HL-60 (cell line): ENCODE measurements at regions not wholly inside any gene's neighbourhood (a gene's known extent, or its start where the extent isn't known, plus 50 kb on each side); places are given as distances from the start of the nearest gene placed in this dataset.

Source experiments
- DNase-seq, 2 experiments: peaks; one replicate each; pipeline ENCODE4 v3.0.0-alpha.2; 2010 to 2020; ENCODE audit warnings: low read depth in 1 of 2, low spot score in 1 of 2
- H3K27ac ChIP-seq: fragments of 250-450 bp; sonication (Bioruptor Pico); replicated peaks from 2 replicates; pipeline ENCODE4 v1.5.1; 2020; ENCODE audit warnings: mild to moderate bottlenecking, moderate library complexity
- H3K27me3 ChIP-seq: fragments of 250-450 bp; sonication (Bioruptor Pico); 2 replicates; pipeline ENCODE4 v1.5.1; 2021; ENCODE audit warnings: mild to moderate bottlenecking, moderate library complexity; ENCODE audit not compliant: insufficient read depth, poor library complexity, severe bottlenecking
- H3K4me3 ChIP-seq: replicated peaks from 2 replicates; pipeline ENCODE4 v1.5.1; 2011; ENCODE audit warnings: mild to moderate bottlenecking, control low read depth, low read length; ENCODE audit not compliant: insufficient read depth
- CTCF ChIP-seq: IDR thresholded peaks from one replicate; pipeline ENCODE4 v1.5.1; 2011; ENCODE audit warnings: low read length, control low read depth, inconsistent platforms; ENCODE audit not compliant: insufficient read depth
- GABPA ChIP-seq: IDR thresholded peaks from 2 replicates; pipeline ENCODE4 v1.6.1; 2012; ENCODE audit warnings: low read depth
- POLR2AphosphoS5 ChIP-seq: IDR thresholded peaks from 2 replicates; pipeline ENCODE4 v1.6.1; 2012; ENCODE audit warnings: low read depth
- REST ChIP-seq: IDR thresholded peaks from 2 replicates; pipeline ENCODE4 v1.6.1; 2012; ENCODE audit warnings: low read depth; ENCODE audit not compliant: insufficient replicate concordance
- SPI1 ChIP-seq: IDR thresholded peaks from 2 replicates; pipeline ENCODE4 v1.6.1; 2012; ENCODE audit warnings: low read depth, mild to moderate bottlenecking, borderline replicate concordance

- no peak overlapping the region for H3K4me3 ChIP-seq
- H3K27me3 ChIP-seq, result no peaks in the 10 kb centered on the region
- no peak for DNase-seq
- TF ChIP-seq GABPA, result no peak
- no peak for TF ChIP-seq POLR2AphosphoS5
- peak; percentile 40; the same call in 1 of the 2 replicates for TF ChIP-seq SPI1
- TF ChIP-seq REST, result no peak
- TF ChIP-seq CTCF, result no peak
- no peak overlapping the region for H3K27ac ChIP-seq
These were observed 99.4 kb upstream of the PTPN3 start for GRCh38 chr9:109597496-109597895.

GRCh38 chr9:109599131-109599530 is 101.0 kb upstream of the PTPN3 start:
- no peaks in the 10 kb centered on the region for H3K27me3 ChIP-seq
- no peak for DNase-seq
- no peak overlapping the region for H3K4me3 ChIP-seq
- TF ChIP-seq REST (no peak), CTCF (no peak), GABPA (no peak), POLR2AphosphoS5 (no peak), SPI1 (no peak)
- H3K27ac ChIP-seq, result no peak overlapping the region

GRCh38 chr9:109599711-109600110 is 101.6 kb upstream of the PTPN3 start:
- TF ChIP-seq CTCF (no peak), SPI1 (no peak), POLR2AphosphoS5 (no peak), REST (no peak), GABPA (no peak)
- no peak for DNase-seq
- Histone ChIP-seq H3K27me3 (no peaks in the 10 kb centered on the region), H3K27ac (no peak overlapping the region), H3K4me3 (no peak overlapping the region)
